Activated CD4-positive, alpha-beta T cell treated with anti-CD3 and anti-CD28 coated beads, Interleukin-2, Interleukin-6, amounts not matched to agents 100 ng/mL and 50 ng/mL, durations not matched to agents 16 hours and 8 hours (primary cell): ENCODE measurements at regions not wholly inside any gene's neighbourhood (a gene's known extent, or its start where the extent isn't known, plus 50 kb on each side); places are given as distances from the start of the nearest gene placed in this dataset.
"Not testable (repeated sequence)": the region's sequence is repeated elsewhere in the genome, so short reads cannot be mapped to it uniquely, and the experiment has no call there.

ENCODE experiments used
- DNase-seq: peaks from one replicate; pipeline ENCODE4 v3.0.0-alpha.2; 2020

DNA sequence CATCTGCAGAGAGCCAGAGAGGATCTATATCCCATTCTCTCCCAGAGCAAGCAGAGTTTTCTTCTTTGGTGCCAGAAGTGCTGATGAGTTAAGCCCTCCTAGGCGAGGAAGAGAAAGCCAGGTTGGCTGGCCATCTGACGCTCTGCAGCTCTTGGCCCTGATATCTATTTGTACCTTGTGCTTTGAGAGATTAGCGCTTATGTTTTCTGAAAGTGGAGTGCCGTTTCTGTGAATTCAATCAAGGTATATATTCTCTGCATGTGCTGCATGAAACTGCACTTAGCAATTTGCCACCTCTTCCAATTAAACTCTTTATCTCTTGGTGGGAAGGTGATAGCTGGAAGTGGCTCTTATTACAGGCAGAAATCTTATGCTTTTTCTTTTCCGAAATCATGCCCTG, 177.5 kb downstream of the LPIN1 start:
- DNase-seq = no peak

DNA sequence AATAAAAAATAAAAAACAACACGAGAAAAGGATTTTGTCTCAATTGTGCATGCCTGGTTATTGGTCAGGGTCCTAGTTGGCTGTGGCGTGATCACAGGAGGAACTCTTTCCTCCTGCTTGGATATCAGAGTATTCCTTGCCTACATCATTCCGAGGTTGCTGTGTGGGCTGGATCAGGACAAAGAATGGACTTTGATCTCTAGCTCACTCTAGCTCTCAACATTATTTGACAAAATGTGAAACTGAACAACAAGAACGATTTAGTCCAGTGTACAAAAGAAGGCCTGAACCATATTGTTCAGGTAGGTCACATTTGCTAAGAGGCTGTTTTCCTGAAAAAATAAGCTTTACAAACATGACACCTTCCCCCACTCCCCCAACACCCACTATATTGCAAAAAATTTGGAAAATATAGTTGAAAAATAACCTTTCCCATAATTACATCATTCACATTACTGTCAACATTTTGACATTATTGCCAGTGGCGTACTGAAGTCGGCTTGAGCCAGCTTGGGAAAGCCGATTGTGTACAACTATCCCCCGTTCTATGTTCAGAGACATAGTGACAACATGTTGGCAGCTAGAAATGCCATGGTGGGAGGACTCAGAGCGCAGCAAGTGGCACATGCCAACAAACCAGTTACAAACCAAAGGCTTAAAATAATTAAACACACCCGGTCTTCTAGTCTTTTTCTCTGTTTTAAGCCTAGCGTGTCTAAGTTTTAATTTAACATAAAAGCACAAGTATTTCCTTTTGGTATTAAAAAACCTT, 179.0 kb downstream of the LPIN1 start:
- no peak for DNase-seq

DNA sequence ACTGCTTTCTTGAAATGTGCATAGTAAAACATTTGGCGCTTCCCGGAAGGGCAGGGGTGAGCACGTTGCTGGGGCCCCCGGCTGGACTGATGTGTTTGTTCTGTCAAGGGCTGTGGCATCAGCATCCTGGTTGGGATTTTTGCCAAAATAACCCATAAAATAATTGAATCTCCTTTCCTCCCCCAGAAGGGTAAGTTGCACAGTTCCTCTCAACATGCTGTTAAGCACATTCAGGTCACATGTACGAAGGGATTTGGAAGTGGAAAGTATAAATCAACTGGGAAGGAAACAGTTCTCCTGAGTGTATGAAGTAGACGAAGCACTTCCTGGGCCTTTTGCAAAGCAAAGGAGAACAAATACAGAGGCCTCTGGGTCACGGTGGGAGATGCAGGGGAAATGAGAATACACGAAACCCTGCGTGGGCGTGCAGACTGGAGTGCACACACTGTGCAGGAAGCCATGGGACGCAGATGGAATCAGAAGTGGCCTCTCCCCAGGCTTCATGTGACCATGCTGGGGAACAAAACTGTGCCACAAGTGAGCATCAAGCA, 183.9 kb downstream of the LPIN1 start:
- no peak for DNase-seq

DNA sequence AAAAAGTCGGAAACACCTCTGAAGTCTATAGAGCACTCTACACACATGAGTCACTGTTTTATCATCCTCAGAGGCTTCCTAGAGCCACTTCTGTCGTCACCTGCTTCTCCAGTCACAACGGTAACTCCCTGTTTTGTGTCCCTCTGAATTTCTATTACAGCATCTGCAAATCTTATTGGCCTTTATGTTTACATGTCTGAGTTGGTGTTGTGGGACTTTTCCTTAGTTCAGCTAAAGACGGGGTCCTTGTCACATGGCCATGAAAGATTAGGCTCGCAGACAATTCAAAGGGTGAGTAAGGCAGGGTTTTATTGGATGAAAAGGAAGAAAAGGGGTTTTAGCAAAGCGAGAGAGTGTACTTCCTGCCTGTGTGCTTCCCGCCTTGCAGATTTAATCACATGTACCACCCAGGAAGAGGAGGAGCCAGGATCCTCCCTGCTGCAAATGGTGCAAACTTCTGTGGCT, 185.6 kb downstream of the LPIN1 start:
- no peak for DNase-seq

DNA sequence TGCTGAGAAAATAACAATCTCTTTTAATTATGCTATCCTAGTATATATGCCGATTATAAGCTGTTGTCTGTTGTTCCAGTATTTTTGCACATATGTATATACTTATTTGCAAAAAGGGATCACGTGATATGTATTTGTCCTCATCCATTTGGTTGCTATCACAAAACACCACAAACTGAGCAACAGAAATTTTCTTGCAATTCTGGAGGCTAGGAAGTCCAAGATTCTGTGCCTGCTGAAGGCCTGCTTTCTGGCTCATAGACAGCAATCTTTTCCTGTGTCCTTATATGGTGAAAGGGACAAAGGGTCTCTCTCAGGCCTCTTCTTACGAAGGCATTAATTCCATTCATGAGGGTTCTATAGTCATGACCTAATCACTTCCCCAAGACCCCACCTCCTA, 186.5 kb downstream of the LPIN1 start:
- DNase-seq = no peak

DNA sequence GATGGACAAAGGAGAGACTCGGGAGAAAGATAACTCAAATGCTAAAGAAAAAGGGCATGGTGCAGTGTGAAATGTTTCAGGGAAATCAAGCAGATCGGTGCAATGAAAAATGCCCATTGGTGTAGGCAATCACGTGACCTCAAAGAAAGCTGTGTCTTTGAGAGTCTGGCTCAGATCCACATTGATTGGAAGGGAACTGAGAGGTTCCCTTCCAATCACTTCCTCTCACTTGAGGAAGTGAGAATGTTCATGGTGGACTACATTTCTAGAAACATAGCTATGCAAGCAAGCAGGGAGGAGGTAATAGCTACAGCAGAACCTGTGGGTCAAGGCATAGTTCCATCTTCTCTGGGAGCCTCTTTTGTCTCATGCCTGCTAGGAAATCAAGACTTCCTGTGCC, 187.4 kb downstream of the LPIN1 start:
- no peak for DNase-seq

DNA sequence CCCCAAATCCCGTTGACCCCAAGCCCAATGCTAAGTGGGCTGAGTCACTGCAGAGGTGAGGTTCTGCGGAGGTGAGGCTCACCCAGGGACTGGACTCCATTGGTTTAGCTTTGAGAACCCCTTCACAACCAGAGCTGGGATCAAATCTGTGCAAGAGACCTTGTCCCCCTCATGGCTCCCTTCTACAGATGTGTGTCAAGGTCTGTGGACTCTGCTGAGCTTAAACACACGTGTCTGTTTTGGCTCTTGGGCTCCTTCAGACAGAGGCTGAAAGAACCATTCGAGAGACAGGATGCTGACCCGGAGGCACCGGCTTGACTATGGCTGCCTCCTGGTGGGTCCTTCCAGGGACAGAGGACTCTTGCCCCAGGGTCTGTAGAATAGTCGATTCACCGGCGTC, 190.3 kb downstream of the LPIN1 start:
- no peak for DNase-seq

DNA sequence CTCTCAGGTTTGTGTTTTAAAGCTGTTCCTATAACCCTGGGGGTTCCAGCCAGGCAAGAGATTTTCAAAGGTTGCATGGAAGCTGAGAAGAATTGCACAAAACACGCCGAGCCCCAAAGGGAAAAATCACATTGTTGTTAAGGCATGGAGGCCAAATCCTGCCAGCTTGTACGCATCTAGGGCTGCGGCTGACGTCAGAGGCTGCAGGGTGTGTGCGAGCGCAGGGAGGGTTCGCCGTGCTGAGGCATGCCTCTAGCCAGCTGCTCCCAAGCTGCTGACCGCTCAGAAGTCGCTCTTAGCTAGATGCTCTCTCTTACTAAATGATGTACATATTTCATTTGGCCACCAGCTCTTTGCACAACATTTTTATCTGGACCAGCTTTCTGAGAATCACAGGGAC, 191.8 kb downstream of the LPIN1 start:
- no peak for DNase-seq

DNA sequence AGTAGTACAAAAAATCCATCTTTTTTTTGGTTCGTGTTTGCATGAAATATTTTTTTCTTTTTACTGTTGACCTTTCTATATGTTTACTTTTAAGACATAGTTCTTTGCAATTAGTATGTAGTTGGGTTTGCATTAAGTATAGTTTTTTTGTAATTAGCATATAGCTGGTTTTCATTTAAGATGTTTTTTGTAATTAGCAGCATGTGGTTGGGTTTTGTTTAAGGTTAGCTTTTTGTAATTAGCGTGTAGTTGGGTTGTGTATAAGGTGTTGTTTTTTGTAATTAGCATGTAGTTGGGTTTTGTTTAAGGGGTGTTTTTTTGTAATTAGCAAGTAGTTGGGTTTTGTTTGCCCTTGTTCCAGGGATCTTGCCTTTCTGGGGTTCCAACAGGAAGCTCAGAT, 193.1 kb downstream of the LPIN1 start:
- DNase-seq = no peak

DNA sequence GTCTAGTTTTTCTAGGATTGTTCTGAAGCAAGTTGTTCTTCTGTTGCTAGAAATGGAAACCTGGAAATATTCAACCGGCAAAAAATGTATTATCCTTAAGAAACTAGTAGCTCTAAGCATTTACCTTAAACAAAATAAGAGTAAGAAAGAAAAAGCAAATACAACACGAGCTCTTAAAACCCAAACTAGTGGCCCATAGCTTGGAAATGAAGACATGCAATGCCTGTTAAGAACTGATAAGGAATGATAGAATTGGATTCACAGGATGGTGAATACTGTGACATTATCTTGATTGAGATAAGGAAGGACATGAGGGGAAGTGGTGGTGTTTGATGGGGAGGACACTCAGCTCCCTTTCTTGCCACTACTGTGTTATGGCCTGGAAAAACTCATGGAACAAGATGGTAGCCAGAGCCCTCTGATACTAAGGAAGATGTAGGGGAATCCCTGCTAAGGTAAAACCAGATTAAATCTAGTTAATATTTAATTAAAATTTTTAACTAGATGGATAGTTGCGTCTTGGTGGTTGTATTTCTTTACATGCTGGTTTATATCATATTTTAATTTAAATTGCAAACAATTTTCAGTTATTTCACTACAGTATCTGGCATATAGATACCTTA, 193.8 kb downstream of the LPIN1 start:
- no peak for DNase-seq

DNA sequence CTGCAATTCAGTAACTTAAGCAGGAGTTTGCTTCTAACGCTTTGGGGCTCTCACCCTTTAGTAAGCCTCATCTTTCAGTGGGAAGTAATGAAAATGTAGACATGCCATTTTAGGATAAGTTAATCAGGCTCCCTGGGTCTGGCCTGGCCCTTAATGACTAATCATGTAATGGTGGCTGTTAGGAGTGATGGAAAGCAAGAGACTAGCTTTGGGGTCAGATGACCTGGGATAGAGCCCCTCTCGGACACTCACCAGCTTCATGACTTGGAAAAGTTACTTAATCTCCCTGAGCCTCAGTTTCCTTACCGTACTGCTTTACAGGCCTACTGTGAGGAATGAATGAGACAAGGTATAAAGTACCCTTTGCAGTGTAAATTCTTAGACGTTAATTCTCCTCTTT, 194.4 kb downstream of the LPIN1 start:
- no peak for DNase-seq

DNA sequence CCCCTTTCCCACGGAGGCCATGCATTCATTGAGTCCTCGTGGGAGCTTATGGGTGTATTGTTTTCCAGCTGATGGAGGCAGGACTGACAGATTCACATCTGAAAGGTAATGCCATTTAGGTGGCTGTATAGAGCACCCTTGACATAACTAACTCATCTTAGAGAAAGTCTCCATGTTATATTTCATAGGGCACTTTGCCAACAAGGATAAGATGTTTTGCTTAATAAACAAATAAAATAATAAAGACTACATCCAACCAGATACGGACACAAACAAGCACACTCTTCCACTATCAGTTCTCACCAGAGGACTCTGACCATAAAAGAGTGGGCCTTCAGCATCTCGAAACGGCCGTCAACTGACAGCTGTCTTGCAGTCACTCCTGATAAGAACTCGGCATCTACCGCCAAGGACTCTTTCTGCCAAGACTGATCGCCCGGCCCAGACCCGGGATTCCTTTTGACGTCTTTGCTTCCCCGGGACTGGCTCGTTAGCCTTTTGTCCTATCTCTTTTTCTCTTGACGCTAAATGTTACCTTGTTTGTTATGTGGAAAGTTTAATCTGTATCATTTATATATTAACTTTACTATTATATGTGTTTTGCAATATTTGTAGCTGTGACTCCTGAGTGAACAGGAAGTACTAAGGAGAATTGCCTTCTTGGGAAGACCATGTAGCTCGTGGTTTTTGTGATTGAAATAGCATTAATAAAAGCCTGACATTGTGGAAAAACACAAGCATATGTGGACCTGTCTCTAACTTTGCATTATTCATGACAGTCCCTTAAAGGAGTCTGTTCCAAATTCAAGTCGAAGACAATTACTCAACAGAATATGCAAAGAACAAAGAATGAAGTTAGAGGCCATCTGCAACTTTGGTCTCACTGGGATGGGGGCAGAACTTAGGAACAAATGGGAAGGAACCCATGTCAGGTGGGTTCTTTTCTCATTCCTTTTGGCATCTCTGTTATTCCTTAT, 195.1 kb downstream of the LPIN1 start:
- DNase-seq = no peak

DNA sequence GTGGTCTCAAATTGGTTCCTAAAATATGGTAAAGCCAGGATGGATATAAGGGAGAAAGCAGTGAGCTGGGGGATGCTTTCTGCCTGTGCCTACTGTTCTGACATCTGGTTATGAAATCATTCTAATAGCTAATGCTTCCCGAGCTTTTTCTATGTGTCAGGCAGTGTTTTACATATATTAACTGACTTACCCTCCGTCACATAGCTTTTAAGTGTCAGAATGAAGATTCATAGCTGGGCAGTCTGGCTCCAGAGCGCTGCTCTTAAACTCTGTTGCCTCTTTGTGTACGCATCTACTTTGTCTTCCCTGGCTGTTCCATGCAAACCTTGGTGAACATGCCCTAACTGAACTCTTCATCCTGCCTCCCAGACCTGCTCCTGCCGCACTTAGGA, 195.7 kb downstream of the LPIN1 start:
- no peak for DNase-seq

DNA sequence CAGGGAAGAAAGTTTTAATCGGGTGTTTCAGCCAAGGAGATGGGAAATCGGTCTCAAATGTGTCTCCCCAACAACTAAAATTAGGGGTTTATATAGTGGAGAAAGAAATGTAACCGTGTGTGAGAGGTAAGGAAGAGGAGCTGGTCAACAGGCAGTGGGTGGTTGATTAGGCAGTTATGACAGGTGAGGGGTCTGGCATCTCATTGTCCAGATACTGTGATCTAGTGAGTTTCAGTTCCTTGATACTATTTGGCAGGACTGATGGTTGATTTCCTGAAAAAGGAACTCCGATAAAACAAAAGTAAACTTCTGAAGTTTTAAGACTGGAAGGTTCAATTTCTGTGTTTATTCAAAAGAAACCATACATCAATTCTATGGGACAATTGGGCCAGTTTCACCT, 197.9 kb downstream of the LPIN1 start:
- no peak for DNase-seq

DNA sequence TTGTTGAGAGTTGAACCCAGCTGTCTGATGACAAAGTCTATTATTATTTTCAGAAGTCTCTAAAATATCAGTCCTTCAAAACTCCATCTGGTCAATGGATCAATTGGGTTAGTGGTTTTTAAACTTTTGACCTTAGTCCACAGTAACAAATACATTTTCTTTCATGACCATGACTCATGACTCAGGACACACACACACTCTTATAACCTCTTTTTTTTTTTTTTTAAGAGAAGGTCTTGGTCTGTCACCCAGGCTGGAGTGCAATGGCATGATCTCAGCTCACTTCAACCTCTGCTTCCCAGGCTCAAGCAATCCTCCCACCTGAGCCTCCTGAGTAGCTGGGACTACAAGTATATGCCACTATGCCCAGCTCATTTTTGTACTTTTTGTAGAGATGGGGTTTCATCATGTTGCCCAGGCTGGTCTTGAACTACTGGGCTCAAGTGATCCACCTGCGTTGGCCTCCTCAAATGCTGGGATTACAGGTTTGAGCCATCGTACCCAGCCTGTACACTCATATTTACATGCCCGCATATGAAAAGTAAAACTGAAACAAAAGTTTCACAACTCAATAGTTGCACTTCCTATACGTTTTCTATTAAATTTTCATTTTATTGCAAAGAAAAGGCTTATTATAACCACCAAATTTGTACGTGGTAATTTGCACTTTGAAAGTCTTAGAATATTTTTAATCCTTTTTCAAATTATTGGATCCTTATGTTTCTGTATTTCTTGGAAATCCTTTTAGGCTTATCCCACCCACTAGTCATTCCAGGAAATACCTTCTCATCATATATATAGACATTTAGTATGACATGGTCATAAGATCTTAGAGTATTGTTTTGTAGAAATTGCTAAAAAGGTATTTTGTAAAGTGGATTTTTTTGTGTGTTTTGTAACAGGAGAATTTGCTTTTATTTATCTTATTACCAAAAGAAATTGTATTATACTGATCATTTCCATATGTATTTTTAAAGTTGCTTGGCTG, 199.0 kb downstream of the LPIN1 start:
- DNase-seq = peak; percentile 56

DNA sequence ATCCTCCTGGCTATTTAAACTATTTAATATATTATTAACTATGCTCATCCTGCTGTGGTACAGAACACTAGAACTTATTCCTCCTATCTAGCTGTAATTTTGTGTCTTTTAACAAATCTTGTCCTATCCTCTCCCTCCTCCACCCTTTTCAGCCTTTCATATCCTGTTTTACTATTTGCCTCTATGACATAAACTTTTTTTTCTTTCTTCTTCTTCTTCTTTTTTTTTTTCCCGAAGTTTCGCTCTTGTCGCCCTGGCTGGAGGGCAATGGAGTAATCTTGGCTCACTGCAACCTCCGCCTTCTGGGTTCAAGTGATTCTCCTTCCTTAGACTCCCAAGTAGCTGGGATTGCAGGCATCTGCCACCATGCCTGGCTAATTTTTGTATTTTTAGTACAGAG, 201.5 kb downstream of the LPIN1 start:
- no peak for DNase-seq

DNA sequence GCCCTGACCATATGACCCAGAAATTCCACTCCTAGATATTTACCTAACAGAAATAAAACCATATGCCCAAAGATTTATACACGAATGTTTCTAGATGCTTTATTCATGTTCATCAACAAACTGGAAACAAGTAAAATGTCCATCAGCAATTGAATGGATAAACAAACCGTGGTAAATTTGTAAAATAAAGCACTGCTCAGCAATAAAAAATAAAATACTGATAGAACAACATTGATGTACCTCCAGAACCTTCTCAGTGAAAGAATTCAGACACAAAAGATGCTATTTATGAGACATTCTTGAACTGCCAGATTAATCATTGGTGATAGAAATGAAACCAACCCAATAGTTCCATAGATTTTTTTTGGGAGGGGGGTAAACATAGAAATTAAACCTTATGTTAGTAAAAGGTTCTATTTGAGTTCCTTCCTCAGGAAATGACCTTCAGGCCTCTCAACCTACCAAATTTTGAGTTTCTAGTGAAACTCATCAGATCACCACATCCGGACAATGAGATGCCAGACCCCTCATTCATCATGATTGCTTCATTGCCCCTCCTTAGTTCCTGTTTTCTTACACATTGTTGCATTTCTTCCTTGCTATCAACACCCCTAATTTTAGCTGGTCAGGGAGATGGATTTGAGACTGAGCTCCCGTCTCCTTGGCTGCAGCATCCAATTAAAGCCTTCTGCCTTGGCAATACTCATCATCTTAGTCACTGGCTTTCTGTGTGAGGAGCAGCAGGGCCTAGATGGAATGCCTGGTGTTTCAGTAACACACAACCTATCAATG, 203.5 kb downstream of the LPIN1 start:
- DNase-seq = no peak

DNA sequence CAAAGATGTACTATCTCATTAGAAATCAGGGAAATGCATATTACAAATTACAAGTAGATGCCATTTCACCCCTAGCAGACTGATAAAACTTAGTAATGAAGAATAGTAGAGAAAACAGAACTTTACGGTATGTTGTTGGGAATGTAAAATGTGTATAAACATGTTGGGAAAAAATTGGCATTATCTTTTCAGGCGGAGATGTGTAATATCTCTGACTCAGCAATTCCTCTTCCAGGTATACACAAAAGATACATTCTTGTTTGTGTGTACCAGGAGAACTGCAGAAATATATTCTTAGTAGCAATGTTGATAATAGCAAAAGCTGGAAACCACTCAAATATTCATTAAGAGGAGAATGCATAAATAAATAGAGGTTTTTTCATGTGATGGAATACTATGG, 204.5 kb downstream of the LPIN1 start:
- no peak for DNase-seq

DNA sequence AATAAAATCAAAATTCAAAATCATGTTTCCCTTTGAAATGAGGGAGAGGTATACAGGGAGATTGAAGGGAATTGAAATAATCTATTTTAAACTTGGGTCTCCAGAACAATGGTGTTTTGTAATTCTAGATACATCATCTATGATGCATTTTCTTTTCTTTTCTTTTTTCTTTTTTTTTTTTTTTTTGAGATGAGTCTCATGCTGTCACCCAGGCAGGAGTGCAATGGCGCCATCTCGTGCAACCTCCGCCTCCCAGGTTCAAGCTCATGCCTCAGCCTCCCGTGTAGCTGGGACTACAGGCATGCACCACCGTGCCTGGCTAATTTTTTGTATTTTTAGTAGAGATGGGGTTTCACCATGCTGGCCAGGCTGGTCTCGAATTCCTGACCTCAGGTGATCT, 205.1 kb downstream of the LPIN1 start:
- DNase-seq = not testable (repeated sequence)

DNA sequence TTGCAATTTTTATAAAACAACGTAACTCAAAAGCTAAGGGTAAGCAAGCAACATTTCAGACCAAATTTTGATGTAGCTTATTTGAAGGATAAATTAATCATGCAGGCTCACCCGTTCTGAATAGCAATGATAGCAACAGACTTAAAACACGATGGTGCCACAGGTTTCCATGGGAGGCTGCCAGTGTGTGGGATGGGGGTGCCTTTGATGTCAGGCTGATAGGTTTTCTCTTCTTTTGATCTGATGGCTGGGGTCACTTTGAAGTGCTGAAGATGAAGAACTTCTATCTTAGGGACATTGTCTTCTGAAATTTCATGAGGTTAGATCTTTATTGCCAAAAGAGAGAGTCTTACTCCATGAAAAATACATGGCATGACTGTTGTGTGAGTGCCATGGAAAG, 206.8 kb downstream of the LPIN1 start:
- no peak for DNase-seq

DNA sequence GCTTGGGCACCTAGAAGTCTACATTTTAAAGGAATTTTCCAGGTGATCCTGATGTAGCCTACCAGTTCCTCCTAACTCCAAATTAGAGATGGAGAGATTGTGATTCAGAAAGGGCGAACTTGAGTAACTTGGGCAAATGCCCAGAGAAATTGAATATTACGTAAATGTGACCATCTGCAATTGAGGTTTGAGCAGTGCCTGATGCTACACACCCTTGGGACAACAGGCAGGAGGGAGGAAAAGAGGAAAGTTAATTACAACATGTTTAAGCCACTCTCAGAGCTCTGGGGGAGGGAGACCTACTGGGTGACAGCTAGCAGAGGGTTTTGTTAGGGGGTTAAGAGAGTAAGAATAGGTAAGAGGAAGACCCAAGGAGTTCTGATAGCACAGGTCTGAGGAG, 208.9 kb downstream of the LPIN1 start:
- no peak for DNase-seq
